ENCODE measurements at regions not wholly inside any gene's neighbourhood (a gene's known extent, or its start where the extent isn't known, plus 50 kb on each side); places are given as distances from the start of the nearest gene placed in this dataset.
"Not testable (repeated sequence)": the region's sequence is repeated elsewhere in the genome, so short reads cannot be mapped to it uniquely, and the experiment has no call there.

DNA sequence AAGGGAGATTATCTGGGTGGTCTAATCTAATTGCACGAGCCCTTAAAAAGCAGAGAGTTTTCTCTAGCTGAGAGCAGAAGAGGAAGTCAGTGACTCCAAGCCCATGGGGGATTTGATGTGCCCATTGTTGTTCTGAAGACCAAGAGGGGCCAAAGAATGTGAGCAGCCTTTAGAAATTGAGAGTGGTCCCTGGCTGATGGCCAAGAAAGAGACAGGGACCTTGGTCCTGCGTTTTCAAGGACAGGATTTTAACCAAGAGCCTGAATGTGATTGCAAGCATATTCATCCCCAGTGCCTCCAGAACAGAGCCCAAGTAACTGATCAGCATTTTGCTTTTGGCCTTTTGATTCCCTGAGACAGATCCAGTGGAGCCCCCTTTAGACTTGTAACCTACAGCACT, 1353.9 kb downstream of the AACS start:
- no peak for DNase-seq

DNA sequence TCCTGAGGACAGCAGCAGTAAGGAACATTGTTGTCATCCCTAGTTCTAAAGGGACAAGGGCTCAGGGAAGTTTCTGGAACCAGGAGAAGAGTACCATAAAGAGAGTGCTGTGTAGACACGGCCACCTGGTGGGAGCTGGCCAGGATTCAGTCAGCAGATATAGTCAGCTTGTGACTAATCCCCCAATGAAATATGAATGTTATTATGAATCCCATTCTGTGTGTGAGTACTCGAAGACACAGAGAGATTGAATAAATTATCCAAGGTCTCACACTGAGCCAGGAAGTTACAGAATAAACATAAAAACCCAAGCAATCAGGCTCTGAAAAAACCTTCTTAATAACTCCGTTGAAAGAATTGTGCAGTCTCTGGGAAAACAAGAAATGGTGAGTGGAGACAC, 1359.5 kb downstream of the AACS start:
- no peak for DNase-seq

DNA sequence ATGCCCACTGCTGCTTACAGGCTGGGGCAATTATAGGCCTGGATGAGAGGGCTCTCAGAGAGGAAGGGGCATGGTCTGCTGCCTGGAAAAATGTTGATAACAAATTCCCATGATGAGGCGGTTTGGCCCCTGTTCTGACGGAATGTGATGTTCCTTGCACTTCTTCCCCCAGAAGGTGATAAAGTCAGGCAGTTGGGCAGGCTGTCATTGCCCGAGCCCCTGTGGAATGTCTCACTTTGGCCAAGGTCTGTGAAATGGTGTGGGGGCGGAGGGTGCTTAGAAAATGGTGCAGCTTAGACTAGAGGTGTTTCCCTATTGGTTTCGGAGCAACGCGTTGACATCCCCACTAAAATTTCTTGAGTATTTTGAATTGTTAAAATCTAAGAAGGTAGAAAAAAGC, 1360.0 kb downstream of the AACS start:
- DNase-seq = no peak

DNA sequence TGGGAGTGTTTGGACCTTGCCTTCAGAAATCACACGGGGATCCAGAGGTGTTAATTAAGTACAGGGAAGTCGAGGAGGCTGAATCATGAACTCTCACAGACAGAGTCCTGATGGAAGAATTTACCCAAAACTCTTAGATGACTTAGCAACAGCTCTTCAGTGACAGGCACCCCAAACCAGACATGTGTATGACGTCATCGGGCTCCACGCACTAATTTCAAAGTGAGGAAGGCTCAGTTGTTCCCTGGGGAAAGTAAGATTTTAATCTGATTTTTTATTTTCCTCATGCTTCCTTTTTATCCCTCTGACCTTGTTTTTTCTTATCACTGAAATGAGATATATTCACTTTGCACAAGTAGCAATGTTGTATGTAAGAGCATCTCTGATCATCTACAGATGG, 1363.5 kb downstream of the AACS start:
- DNase-seq = no peak

DNA sequence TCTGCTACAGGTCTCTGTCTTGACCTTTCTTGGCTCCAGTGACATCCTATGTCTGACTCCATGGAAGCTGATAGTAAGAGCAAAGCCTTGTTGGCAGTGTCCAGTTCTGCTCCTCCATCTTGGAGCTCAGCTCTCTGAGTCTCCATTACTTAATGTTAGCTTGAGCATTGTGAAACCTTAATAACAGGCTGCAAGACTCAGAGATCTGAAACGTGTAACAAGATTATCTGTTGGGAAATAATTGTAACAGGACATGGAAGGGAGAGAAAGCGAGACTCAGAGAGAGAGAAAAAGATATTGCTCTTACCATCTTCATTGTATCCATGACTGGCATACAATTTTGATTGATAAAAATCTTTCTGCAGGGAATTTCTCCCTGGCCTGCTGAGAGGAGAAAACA, 1365.7 kb downstream of the AACS start:
- no peak for DNase-seq

DNA sequence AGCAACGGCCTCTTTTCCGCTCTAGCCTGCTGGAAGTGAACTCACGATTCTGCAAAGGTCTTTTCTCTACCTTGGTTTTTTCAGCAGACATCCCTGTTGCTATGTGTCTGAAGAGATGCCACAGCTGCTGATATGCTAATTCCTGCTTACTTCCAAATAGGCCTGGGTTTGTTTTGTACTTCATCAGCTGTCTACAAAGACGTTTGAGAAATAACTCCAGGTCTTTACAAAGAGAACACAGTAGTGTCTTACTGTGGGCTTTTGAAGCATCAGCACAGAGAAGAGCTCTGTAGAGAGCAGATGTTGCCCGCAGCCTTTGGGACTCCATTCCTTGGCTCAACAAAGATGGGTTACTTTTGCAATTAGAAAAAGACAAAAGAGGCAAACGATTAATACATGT, 1366.5 kb downstream of the AACS start:
- no peak for DNase-seq

DNA sequence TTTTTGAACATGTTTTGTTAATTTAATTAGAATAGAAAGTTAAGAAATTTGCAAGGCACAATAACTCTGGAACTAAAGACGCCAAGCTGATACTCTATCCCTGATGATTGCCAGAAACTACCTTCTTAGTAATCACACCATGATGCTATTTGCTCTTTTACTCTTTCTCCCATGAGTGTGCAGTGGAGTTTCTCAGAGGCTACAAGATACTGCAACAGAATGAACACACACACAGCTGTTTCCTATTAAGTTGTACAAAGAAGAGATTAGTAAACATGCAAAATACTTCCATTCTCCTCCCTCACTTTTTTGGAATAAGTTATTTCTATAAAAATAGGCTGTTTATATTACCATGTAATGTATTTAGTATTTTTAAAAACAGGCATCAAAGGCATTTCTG, 1367.5 kb downstream of the AACS start:
- no peak for DNase-seq

DNA sequence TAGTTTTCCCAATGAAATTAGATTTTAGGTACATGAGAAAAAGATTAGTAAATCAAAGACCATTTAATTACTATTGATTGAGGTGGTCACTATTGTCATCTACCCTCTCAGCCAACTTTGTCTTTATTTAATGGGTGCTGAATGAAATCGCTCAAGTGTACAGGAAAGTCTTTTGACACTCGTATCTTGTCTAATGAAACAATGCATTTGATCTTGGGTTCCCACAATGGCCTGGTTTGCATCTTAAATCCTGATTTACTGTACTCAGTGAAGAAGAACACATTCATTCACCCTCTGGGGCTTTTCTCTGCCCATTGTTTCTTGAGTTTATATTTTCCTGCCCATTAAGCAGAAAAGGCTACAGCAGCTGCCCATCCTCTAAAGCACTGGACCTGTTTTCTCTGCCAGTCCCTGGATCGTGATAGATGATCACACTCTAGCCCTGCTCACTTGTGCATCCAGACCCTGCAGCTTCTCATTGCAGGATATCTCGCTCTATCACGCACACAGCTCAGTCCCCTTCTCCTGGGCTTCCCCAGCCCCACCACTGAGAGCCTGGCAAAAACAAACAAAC, 1369.3 kb downstream of the AACS start:
- no peak for DNase-seq

DNA sequence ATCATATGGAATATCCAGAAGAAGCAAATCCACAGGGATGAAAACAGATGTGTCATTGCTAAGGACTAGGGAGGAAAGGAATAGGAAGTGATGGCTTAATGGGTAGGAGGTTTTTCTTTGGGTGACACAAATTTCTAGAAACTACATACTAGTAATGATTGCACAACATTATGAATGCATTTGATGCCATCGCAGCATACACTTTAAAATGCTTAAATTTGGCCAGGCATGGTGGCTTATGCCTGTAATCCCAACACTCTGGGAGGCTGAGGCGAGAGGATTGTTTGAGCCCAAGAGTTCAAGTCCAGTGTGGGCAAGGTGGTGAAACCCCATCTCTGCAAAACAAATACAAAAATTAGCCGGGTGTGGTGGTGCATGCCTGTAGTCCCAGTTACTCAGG, 1370.8 kb downstream of the AACS start:
- DNase-seq = no peak

DNA sequence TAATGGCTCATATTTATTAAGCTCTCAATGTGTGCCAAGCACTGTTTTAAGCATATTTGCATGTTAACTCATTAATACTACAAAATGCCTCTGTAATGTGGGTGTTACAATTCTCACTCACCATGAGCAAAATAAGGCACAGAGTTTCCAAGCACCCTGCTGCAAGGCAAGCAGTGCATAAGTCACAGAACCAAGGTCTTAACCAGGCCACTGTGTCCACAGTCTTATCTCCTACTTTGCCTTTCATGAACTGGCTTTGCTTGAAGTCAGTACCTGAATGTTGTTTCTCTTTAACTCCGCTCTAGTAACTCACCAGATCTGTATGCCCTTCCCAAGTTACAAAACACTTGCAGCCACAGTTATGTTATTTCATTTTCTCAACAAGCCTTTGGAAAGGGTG, 1372.7 kb downstream of the AACS start:
- no peak for DNase-seq

DNA sequence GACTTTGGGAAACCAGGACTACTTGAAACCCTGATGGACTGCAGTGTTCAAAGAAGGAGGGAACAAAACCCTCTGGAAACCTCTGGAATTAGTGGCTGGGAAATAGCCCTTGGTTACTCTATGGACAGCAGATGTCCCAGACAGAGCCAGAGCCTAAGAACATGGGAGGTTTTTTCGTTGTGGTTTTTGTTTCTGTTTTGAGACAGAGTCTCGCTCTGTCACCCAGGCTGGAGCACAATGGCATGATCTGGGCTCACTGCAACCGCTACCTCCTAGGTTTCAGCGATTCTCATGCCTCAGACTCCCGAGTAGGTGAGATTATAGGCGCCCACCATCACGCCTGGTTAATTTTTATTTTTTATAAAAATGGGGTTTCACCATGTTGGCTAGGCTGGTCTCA, 1378.7 kb downstream of the AACS start:
- no peak for DNase-seq

DNA sequence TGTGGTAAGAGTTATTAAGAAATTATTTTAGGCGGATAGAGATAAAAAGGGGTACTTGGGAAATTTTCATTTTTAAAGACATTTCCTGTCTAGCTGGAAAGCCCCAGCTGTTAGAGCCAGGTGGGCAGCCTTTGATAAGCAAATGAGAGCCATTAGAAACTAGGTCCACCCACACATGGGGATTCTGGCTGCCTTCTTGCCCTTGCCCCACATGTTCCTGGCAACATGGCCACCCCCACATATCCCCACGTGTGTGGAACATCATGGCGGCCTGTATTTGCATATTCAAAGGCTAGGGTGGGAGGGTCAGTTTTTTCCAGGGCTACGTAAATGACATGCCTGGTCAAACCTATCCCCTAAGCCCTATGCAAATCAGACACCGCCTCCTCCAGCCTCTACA, 1382.1 kb downstream of the AACS start:
- no peak for DNase-seq

DNA sequence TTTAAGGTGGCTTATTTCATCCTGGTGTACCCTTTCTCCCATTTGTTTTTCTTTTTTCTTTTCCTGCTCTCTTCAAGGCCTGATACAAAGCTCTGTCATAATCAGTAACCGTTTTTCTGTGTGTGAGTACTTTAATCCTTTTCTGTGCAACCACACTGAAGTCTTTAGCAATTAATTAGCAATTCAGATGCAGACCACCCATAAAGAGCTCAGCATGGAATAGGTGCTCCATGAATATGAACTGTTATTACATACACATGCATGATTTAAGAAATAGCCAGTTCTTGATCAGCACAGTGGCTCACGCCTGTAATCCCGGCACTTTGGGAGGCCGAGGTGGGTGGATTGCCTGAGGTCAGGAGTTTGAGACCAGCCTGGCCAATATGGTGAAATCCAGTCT, 1386.6 kb downstream of the AACS start:
- no peak for DNase-seq

DNA sequence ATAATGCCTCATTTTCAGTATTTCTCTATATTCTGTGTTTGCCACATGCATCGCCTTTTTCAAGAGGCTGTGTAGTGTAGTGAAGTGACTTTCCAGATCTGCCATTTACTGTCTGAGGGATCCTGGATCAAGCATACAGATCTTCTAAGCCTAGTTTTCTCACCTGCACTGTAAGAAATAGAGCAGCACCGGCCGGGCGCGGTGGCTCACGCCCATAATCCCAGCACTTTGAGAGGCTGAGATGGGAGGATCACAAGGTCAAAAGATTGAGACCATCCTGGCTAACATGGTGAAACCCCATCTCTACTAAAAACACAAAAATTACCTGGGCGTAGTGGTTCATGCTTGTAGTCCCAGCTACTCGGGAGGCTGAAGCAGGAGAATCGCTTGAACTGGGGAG, 1387.5 kb downstream of the AACS start:
- not testable (repeated sequence) for DNase-seq

DNA sequence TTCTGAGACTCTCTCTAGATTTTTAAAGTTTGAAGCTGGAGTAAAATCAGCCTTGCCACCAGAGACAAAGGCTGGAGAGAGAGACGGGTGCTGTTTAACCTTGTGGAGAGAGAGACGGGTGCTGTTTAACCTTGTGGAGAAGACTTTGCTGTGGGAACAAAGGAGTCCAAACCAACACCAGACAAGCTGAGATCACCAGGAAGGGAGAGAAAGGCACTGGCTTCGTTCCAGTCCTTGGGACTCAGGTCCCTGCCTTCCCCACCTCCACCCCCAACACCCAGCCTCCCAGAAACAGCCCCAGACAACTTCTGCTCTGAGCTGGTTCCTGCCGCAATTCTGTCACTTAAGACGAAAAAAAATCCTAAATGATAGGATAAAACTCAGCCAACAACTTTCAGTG, 1389.3 kb downstream of the AACS start:
- no peak for DNase-seq

DNA sequence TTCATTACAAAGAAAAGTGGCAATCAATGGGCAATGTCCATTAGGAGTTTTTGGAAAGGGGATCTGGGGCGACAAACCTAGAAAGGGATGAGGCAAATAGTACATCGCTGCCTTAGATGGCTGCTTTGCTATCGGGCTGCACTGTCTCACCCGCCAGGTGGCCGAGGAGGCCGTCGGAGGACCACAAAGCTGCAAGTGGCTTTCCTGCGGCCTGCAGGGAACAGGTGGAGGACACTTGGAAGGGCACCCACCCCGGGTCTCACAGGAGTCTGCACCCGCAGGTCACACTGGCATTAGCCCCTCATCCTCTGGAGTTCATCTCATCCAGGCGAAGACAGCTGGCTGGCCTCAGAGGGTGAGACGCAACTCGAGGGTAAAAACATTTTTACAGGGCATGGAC, 1392.5 kb downstream of the AACS start:
- no peak for DNase-seq

DNA sequence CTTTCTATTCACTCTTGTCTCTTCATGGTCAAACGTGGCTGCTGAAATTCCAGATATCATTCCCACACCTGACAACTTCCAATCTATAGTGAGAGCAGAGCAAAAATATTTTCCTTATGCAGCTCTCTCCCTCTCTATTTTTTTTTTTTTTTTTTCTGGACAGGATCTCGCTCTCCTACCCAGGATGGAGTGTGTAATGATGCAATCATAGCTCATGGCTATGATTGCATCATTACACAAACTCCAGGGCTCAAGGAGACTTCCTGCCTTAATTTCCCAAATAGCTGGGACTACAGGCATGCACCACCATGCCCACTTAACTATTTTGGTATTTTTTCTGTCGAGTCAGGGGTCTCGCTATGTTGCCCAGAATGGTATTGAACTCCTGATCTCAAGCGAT, 1398.9 kb downstream of the AACS start:
- no peak for DNase-seq

DNA sequence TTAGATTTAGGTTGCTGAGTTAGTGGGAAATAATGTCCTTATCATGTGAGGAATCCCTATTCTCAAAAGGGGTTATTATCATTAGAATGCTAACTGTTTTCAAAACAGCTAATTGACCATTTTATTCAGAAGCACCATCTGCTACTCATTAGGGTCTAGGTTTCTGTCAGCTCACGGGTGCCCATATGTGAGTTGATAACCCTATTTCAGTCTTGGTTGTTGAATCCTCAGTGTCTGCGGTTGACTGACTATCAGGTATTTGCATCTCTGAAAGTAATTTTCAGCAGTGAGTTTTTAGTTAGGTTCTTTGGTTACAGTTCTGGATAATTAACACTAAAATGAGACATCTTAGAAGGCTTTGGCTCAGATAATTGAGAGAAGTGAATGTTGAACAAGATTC, 1404.0 kb downstream of the AACS start:
- no peak for DNase-seq

DNA sequence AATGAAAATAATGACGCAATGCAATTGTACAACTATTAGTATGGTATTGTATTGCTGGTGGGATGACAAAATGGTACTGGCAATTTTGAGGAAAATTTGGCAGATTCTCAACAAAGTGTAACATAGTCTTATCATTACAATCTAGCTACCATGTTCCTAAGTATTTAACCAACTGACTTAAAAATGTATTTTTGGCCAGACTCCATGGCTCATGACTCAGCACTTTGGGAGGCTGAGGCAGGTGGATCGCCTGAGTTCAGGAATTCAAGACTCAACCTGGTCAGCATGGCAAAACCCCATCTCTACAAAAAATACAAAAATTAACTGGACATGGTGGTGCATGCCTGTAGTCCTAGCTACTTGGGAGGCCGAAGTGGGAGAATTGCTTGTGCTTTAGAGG, 1409.5 kb downstream of the AACS start:
- no peak for DNase-seq

DNA sequence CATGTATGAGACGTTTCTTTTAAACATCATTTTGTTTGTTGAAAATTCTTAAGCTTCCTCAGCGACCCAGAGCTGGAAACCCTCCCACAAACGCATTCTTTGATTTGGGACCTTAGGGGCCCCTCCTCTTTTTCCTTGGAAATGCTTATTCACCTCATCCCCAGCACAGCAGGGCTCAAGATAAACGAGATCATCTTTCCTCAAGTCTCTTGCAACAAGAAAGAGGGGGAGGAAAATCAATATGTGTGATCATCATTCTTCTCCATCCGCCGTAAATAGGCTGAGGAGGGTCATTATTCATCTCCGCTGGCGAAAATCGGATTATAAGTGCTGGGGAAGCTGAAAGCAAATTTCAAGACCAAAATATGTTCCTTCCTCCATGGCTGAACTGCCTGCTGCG, 1415.2 kb downstream of the AACS start:
- no peak for DNase-seq

DNA sequence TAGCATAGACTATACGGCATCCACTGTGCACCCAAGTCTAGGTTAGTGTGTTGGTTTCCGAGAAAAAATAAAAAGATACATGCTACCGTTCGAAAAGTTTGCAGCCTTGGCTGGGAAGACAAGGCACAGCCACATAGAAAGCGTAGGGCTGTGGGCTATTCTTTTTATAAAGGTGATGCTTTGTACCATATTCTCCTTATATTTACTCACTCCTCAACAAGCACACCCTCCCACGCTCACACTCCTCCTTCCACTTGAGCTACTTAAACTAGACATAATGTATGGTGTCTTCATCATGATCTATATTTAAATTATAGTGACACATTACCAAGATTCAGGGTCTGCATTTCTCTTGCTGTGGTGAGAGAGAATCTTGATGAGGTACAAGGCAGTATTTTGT, 1416.5 kb downstream of the AACS start:
- no peak for DNase-seq

DNA sequence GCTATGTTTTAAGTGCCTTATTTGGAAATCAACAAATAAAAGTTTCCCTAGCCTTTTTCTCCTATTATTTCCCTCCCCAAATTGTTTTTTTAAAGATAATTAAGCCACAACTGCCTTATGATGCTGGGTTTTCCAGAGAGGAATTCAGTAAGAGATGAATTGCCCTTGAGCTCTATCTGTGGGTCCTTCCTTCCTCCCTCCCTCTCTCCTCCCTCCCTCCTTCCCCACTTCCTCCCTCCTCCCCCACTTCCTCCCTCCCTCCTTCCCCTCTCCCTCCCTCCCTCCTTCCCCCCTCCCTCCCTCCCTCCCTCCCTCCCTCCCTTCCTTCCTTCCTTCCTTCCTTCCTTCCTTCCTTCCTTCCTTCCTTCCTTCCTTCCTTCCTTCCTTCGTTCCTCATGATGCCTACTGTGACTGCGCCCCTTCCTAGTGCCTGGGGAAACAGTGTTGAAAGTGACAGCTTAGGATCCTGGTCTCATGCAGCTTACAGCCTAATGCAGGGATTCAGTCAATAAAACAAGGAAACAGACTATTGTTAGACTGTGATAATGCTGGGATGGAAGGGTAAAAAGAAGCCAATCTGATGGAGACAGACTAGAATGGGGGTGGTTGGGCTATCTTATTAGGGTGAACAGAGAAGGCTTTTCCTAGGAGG, 1417.1 kb downstream of the AACS start:
- DNase-seq = no peak

DNA sequence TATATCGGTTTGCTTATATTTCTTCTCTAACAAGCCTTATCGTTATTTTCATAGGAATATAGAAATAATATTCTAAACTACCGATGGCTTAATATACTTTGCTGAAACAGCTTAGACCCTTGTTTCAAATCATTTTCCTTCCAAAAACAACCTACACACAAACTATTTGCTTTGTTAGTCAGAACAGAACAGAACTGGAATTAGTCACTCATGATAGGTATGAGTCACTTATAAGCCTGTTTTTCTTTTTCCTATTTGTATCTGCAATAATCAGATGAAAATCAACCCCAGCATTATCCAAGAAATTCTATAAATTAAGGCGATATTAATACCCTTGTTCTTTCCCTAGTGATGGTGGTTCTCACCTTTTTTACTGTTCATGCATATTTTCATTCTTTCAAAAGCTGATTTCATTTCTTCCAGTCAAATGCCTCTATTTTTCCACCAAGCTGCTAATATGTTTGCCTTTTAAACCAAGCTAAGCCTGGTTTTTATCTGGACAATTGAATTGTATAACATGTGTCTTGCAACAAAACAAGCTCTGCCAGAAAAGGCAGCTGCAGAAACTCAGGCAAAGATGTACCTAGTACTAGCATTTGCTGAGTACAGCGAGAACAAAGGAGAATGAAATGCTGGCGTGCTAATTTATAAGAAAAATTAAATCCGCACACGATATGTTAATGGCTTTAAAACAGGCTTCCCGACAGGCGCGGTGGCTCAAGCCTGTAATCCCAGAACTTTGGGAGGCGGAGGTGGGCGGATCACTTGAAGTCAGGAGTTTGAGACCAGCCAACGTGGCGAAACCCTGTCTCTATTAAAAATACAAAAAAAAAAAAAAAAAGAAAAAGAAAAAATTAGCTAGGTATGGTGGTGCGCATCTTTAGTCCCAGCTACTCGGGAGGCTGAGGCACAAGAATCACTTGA, 1418.2 kb downstream of the AACS start:
- DNase-seq = no peak

DNA sequence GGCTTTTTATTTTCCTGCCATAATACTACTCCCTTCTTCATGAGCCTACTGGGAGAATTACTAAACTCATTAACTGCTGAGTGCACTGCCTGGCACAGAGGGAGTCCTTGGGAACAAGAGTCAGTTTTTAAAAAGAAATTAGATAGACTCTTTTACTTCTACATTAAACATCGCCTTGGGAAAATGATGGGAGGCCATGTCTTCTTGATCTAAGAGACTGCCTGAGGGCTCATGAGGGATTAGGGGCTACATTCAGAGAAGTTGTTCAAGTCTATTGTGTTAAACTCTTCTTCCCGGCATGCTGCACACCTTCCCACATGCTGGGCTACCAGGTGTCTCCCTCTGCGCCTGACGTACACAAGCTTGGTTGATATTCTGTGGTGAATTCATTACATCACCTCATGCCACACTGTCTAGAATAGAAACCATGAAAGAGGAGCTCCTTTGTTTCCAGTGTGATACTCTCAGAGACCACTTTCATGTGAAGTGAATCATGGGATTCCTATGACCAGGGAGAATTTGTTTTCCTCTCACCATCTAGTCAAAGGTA, 1422.3 kb downstream of the AACS start:
- DNase-seq = no peak
